ENCODE measurements at regions not wholly inside any gene's neighbourhood (a gene's known extent, or its start where the extent isn't known, plus 50 kb on each side); places are given as distances from the start of the nearest gene placed in this dataset.
"Not testable (repeated sequence)": the region's sequence is repeated elsewhere in the genome, so short reads cannot be mapped to it uniquely, and the experiment has no call there.

GRCh38 chr2:198517976-198518375, 713.6 kb downstream of the PLCL1 start:
- Mint-ChIP-seq H3K4me3 (no peak overlapping the region), H3K9me3 (peaks cover 0 to 4% (median 0%) of the 10 kb centered on the region in 9 donors), H3K4me1 (no peaks in the 10 kb centered on the region), H3K27me3 (no peaks in the 10 kb centered on the region), H3K27ac (no peak overlapping the region), H3K36me3 (no peaks in the 10 kb centered on the region)
- DNase-seq (no peak), ATAC-seq (no peak)
- POLR2A ChIA-PET: no interaction called here

DNA sequence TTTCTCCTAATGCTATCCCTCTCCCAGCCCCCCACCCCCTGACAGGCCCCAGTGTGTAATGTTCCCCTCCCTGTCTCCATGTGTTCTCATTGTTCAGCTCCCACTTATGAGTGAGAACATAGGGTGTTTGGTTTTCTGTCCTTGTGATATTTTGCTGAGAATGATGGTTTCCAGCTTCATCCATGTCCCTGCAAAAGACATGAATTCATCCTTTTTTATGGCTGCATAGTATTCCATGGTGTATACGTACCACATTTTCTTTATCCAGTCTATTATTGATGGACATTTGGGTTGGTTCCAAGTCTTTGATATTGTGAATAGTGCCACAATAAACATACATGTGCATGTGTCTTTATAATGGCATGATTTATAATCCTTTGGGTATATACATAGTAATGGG, 704.2 kb downstream of the PLCL1 start:
- DNase-seq, H3K4me1 Mint-ChIP-seq, H3K27me3 Mint-ChIP-seq, ATAC-seq, H3K4me3 Mint-ChIP-seq, H3K27ac Mint-ChIP-seq, H3K36me3 Mint-ChIP-seq, POLR2A ChIA-PET: not testable (repeated sequence)
- H3K9me3 Mint-ChIP-seq: peaks cover 0 to 24% (median 5%) of the 10 kb centered on the region in 9 donors

GRCh38 chr2:198499539-198499938, 695.1 kb downstream of the PLCL1 start:
- Mint-ChIP-seq H3K4me1 (no peaks in the 10 kb centered on the region), H3K9me3 (peaks cover 0 to 3% (median 0%) of the 10 kb centered on the region in 9 donors), H3K27ac (no peak overlapping the region), H3K4me3 (no peak overlapping the region), H3K27me3 (peaks cover 0 to 5% (median 3%) of the 10 kb centered on the region in 5 donors), H3K36me3 (no peaks in the 10 kb centered on the region)
- DNase-seq (no peak), ATAC-seq (no peak)
- POLR2A ChIA-PET: no interaction called here

GRCh38 chr2:198498516-198498915, 694.1 kb downstream of the PLCL1 start:
- Mint-ChIP-seq H3K27me3 (peaks cover 0 to 5% (median 3%) of the 10 kb centered on the region in 5 donors), H3K27ac (no peak overlapping the region), H3K36me3 (no peaks in the 10 kb centered on the region), H3K4me1 (no peaks in the 10 kb centered on the region), H3K9me3 (peaks cover 0 to 2% (median 0%) of the 10 kb centered on the region in 9 donors), H3K4me3 (no peak overlapping the region)
- no peak for DNase-seq
- POLR2A ChIA-PET: no interaction called here
- ATAC-seq: no peak

- Mint-ChIP-seq H3K4me1 (no peaks in the 10 kb centered on the region), H3K36me3 (no peaks in the 10 kb centered on the region), H3K9me3 (no peaks in the 10 kb centered on the region), H3K27me3 (peaks cover 0 to 5% (median 3%) of the 10 kb centered on the region in 5 donors), H3K4me3 (no peak overlapping the region), H3K27ac (no peak overlapping the region)
- POLR2A ChIA-PET: no interaction called here
- DNase-seq (no peak), ATAC-seq (no peak)
Measured at GRCh38 chr2:198498048-198498447, 693.7 kb downstream of the PLCL1 start.

- Mint-ChIP-seq H3K27ac (no peak overlapping the region), H3K27me3 (peaks cover 0 to 10% (median 1%) of the 10 kb centered on the region in 5 donors), H3K4me3 (no peak overlapping the region), H3K9me3 (no peaks in the 10 kb centered on the region), H3K36me3 (no peaks in the 10 kb centered on the region), H3K4me1 (no peaks in the 10 kb centered on the region)
- no peak for DNase-seq
- POLR2A ChIA-PET: no interaction called here
- no peak for ATAC-seq
Measured at GRCh38 chr2:198494931-198495330, 690.5 kb downstream of the PLCL1 start.

DNA sequence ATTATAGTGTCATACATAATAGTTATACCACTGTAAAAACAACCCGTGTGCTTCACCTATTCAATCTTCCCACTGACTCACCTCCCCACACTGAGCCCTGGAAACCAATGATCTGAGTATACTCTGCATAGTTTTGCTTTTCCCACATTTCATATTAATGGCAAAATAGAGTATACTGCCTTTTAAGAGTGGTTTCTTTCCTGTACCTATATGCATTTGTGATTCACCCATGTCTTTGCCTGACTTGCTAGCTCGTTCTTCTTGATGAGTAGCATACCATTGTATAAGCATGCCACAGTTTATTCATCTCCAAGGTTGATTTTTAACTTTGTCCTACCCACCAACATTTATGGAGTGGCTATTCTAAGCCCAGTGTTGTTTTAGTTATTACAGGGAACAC, 686.4 kb downstream of the PLCL1 start:
- no peak overlapping the region for H3K4me3 Mint-ChIP-seq
- H3K9me3 Mint-ChIP-seq: no peaks in the 10 kb centered on the region
- no peak for DNase-seq
- H3K27me3 Mint-ChIP-seq: peaks cover 0 to 5% (median 1%) of the 10 kb centered on the region in 5 donors
- H3K36me3 Mint-ChIP-seq: no peaks in the 10 kb centered on the region
- no peak overlapping the region for H3K27ac Mint-ChIP-seq
- no peaks in the 10 kb centered on the region for H3K4me1 Mint-ChIP-seq
- POLR2A ChIA-PET: no interaction called here
- ATAC-seq: no peak

- POLR2A ChIA-PET: no interaction called here
- Mint-ChIP-seq H3K4me3 (no peak overlapping the region), H3K27ac (no peak overlapping the region), H3K27me3 (peaks cover 0 to 5% (median 1%) of the 10 kb centered on the region in 5 donors), H3K9me3 (no peaks in the 10 kb centered on the region), H3K4me1 (no peaks in the 10 kb centered on the region), H3K36me3 (no peaks in the 10 kb centered on the region)
- DNase-seq (no peak), ATAC-seq (no peak)
Measured at GRCh38 chr2:198488964-198489363, 684.6 kb downstream of the PLCL1 start.

DNA sequence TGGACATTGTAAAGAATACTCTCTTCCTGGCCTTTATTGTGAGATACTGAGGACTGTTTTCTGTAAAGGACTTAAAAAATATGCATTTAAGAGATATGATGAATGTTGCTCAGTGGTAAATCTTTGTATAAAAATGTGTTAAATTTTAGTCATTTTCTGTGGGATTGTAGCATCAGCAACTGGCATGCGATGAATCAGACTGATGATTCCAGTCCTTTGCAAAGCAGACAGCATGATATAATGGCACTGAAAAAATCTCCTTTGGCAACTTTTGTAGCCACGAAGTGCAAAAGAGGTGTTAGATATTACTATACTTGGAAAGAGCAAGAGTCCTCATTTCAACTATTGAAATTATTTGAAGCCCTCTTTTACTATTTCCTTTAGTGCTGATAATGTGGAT, 678.7 kb downstream of the PLCL1 start:
- POLR2A ChIA-PET: no interaction called here
- H3K4me1 Mint-ChIP-seq: no peaks in the 10 kb centered on the region

GRCh38 chr2:198479065-198479464, 674.7 kb downstream of the PLCL1 start:
- H3K36me3 Mint-ChIP-seq: no peaks in the 10 kb centered on the region
- DNase-seq: no peak
- POLR2A ChIA-PET: no interaction called here
- no peak overlapping the region for H3K27ac Mint-ChIP-seq
- peaks cover 0 to 2% (median 0%) of the 10 kb centered on the region in 9 donors for H3K9me3 Mint-ChIP-seq
- no peak overlapping the region for H3K4me3 Mint-ChIP-seq
- ATAC-seq: no peak
- no peaks in the 10 kb centered on the region for H3K4me1 Mint-ChIP-seq
- peaks cover 0 to 9% (median 0%) of the 10 kb centered on the region in 5 donors for H3K27me3 Mint-ChIP-seq

More for the DNA sequence above, 678.7 kb downstream of the PLCL1 start:
- DNase-seq: no peak
- no peak for ATAC-seq
- H3K36me3 Mint-ChIP-seq: no peaks in the 10 kb centered on the region
- no peak overlapping the region for H3K27ac Mint-ChIP-seq
- H3K9me3 Mint-ChIP-seq: no peaks in the 10 kb centered on the region
- H3K27me3 Mint-ChIP-seq: peaks cover 0 to 4% (median 0%) of the 10 kb centered on the region in 5 donors
- H3K4me3 Mint-ChIP-seq: no peak overlapping the region

DNA sequence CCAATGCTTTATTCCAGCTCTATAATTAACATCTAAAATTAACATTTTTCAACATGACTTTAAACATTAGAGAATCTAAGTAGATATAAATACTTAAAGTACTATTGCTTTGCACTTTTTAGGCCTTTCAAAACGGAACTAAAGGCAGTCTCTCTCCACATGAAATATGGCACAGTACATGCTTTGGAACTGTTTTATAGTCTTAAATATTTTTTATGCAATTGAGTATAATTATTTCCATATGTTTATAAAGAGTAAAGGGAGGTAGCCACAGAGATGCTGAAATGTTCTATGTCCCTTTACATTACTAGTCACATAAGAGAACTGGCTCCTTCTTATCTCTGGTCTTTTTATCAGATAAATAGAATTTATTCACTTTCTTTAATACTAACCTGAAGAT, 674.0 kb downstream of the PLCL1 start:
- POLR2A ChIA-PET: no interaction called here
- no peak for ATAC-seq
- no peak overlapping the region for H3K4me3 Mint-ChIP-seq
- no peaks in the 10 kb centered on the region for H3K36me3 Mint-ChIP-seq
- DNase-seq: no peak
- H3K27me3 Mint-ChIP-seq: peaks cover 0 to 9% (median 0%) of the 10 kb centered on the region in 5 donors
- no peak overlapping the region for H3K27ac Mint-ChIP-seq
- H3K4me1 Mint-ChIP-seq: no peaks in the 10 kb centered on the region
- peaks cover 0 to 2% (median 0%) of the 10 kb centered on the region in 9 donors for H3K9me3 Mint-ChIP-seq

DNA sequence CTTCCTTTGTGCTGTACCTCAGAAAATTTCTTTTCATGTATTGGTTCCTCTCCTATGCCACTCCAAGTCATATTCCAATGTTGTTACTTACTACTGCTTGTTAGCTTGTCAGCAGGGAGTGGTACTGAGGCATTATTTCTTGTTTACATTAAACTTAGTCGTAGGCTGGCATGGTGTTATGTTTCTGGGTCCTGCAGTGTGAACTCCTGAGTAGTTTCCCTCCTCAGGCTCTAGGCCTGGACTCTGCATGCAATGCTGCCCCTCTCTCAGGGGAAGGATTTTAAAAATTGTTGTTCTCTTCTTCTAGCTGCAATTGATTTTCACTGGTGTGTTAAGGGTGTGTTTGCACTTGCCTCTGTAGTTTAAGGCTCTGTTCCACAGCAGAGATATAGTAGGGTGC, 671.6 kb downstream of the PLCL1 start:
- no peak overlapping the region for H3K27ac Mint-ChIP-seq
- H3K4me1 Mint-ChIP-seq: no peaks in the 10 kb centered on the region
- H3K9me3 Mint-ChIP-seq: peaks cover 0 to 2% (median 0%) of the 10 kb centered on the region in 9 donors

GRCh38 chr2:198471291-198471690, 666.9 kb downstream of the PLCL1 start:
- H3K4me3 Mint-ChIP-seq: no peak overlapping the region
- no peak for DNase-seq
- H3K9me3 Mint-ChIP-seq: peaks cover 0 to 2% (median 0%) of the 10 kb centered on the region in 9 donors
- no peak overlapping the region for H3K27ac Mint-ChIP-seq
- POLR2A ChIA-PET: no interaction called here
- ATAC-seq: no peak
- H3K36me3 Mint-ChIP-seq: no peaks in the 10 kb centered on the region
- peaks cover 0 to 7% (median 0%) of the 10 kb centered on the region in 5 donors for H3K27me3 Mint-ChIP-seq
- H3K4me1 Mint-ChIP-seq: no peaks in the 10 kb centered on the region

More for the DNA sequence above, 671.6 kb downstream of the PLCL1 start:
- peaks cover 0 to 7% (median 0%) of the 10 kb centered on the region in 5 donors for H3K27me3 Mint-ChIP-seq
- H3K36me3 Mint-ChIP-seq: no peaks in the 10 kb centered on the region
- H3K4me3 Mint-ChIP-seq: no peak overlapping the region
- POLR2A ChIA-PET: no interaction called here
- DNase-seq (no peak), ATAC-seq (no peak)

DNA sequence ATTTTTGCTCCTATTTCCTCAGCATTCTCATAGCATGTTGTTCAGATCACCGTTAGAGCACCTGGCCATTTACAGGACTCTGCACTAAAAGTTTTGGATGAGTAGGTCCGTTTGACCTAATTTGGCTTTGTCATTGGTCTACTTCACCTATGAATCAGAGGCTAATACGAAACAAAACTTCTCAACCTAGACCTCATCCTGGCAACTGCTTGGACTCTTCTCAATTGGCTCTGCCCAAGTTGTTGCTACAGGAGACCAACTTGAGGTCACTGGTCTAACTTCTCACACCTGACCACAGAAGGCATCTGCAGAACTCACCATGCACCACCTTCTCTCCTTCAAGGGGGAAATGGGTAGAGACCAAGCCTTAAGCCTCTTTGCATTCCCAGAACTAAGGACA, 663.7 kb downstream of the PLCL1 start:
- no peak overlapping the region for H3K4me3 Mint-ChIP-seq
- POLR2A ChIA-PET: no interaction called here
- no peaks in the 10 kb centered on the region for H3K4me1 Mint-ChIP-seq

More for the DNA sequence above, 663.7 kb downstream of the PLCL1 start:
- no peaks in the 10 kb centered on the region for H3K9me3 Mint-ChIP-seq
- DNase-seq: no peak
- H3K27ac Mint-ChIP-seq: no peak overlapping the region
- H3K27me3 Mint-ChIP-seq: peaks cover 0 to 7% (median 0%) of the 10 kb centered on the region in 5 donors
- no peak for ATAC-seq
- H3K36me3 Mint-ChIP-seq: no peaks in the 10 kb centered on the region
